Fibroblast of upper back skin (primary cell): ENCODE measurements at regions not wholly inside any gene's neighbourhood (a gene's known extent, or its start where the extent isn't known, plus 50 kb on each side); places are given as distances from the start of the nearest gene placed in this dataset.
"Not testable (repeated sequence)": the region's sequence is repeated elsewhere in the genome, so short reads cannot be mapped to it uniquely, and the experiment has no call there.

ENCODE experiments used
- DNase-seq: peaks from one replicate; pipeline ENCODE4 v3.0.0-alpha.2; 2013

GRCh38 chr21:22804151-22804550 is 1805.9 kb downstream of the NCAM2 start:
- DNase-seq = no peak

- DNase-seq = no peak
These were observed 1808.1 kb downstream of the NCAM2 start for GRCh38 chr21:22806278-22806677.

- DNase-seq = no peak
These were observed 1815.0 kb downstream of the NCAM2 start for GRCh38 chr21:22813201-22813600.

- DNase-seq = not testable (repeated sequence)
These were observed 1820.7 kb downstream of the NCAM2 start for GRCh38 chr21:22818681-22819485.

GRCh38 chr21:22827422-22827821 is 1829.2 kb downstream of the NCAM2 start:
- DNase-seq = no peak

- DNase-seq = no peak
These were observed 1844.7 kb downstream of the NCAM2 start for GRCh38 chr21:22842875-22843274.

- DNase-seq = no peak
These were observed 1857.4 kb downstream of the NCAM2 start for GRCh38 chr21:22855581-22855980.

GRCh38 chr21:22871692-22872091 is 1873.5 kb downstream of the NCAM2 start:
- DNase-seq = no peak

GRCh38 chr21:22880573-22880972 is 1882.4 kb downstream of the NCAM2 start:
- DNase-seq = peak; percentile 0

GRCh38 chr21:22881131-22881530 is 1882.9 kb downstream of the NCAM2 start:
- DNase-seq = no peak

GRCh38 chr21:22885079-22885478 is 1886.9 kb downstream of the NCAM2 start:
- DNase-seq = no peak

- no peak for DNase-seq
These were observed 1887.4 kb downstream of the NCAM2 start for GRCh38 chr21:22885614-22886013.

GRCh38 chr21:22889445-22889844 is 1891.2 kb downstream of the NCAM2 start:
- DNase-seq = no peak

GRCh38 chr21:22890656-22891055 is 1892.4 kb downstream of the NCAM2 start:
- DNase-seq = no peak

GRCh38 chr21:22892028-22892427 is 1893.8 kb downstream of the NCAM2 start:
- no peak for DNase-seq

GRCh38 chr21:22892740-22893139 is 1894.5 kb downstream of the NCAM2 start:
- no peak for DNase-seq

- no peak for DNase-seq
These were observed 1899.9 kb downstream of the NCAM2 start for GRCh38 chr21:22898051-22898665.

GRCh38 chr21:22900490-22900889 is 1902.3 kb downstream of the NCAM2 start:
- no peak for DNase-seq

GRCh38 chr21:22903851-22904250 is 1905.6 kb downstream of the NCAM2 start:
- DNase-seq = no peak

- DNase-seq = no peak
These were observed 1906.2 kb downstream of the NCAM2 start for GRCh38 chr21:22904385-22904784.

GRCh38 chr21:22925032-22925431 is 1926.8 kb downstream of the NCAM2 start:
- DNase-seq = no peak

GRCh38 chr21:22927469-22927868 is 1929.3 kb downstream of the NCAM2 start:
- DNase-seq = no peak

GRCh38 chr21:22941779-22942490 is 1943.7 kb downstream of the NCAM2 start:
- DNase-seq = no peak

- DNase-seq = no peak
These were observed 1957.3 kb downstream of the NCAM2 start for GRCh38 chr21:22955559-22955958.
